Common myeloid progenitor, CD34-positive (primary cell): ENCODE measurements at regions not wholly inside any gene's neighbourhood (a gene's known extent, or its start where the extent isn't known, plus 50 kb on each side); places are given as distances from the start of the nearest gene placed in this dataset.
"Not testable (repeated sequence)": the region's sequence is repeated elsewhere in the genome, so short reads cannot be mapped to it uniquely, and the experiment has no call there.

Experiments used
- CTCF ChIA-PET: fragments of 350-600 bp; sonication (Branson Sonifier 250); formaldehyde crosslinking; loops from one replicate; lab custom pipeline; 2021; ENCODE audit warnings: antibody characterized with exemption; lab: Charles Lee
- POLR2A ChIA-PET: fragments of 350-600 bp; sonication (Branson Sonifier 250); formaldehyde crosslinking; loops from one replicate; lab custom pipeline; 2021; ENCODE audit warnings: antibody characterized with exemption; lab: Charles Lee
- DNase-seq, 3 donors: peaks; one replicate each; pipeline versions ENCODE4 v3.0.0 to v3.0.0-alpha.2; 2013
- H3K27ac ChIP-seq, 2 experiments: 1 replicate in 1 of 2; 2 replicates in 1 of 2; pipeline ENCODE4 v1.7.0; 2013; ENCODE audit warnings: inconsistent platforms in 2 of 2, low read length in 2 of 2, mild to moderate bottlenecking in 2 of 2, low read depth in 1 of 2, moderate library complexity in 1 of 2; ENCODE audit not compliant: severe bottlenecking in 2 of 2, insufficient read depth in 1 of 2, poor library complexity in 1 of 2
- H3K27me3 ChIP-seq, 5 experiments: replicated peaks in 2 of 5; 1 replicate in 3 of 5; 2 replicates in 2 of 5; pipeline versions ENCODE4 v1.6.1 to v1.7.0; 2013; ENCODE audit warnings: low read length in 4 of 5, mild to moderate bottlenecking in 2 of 5, moderate library complexity in 2 of 5, inconsistent platforms in 1 of 5; ENCODE audit not compliant: insufficient read depth in 5 of 5, control insufficient read depth in 4 of 5
- H3K36me3 ChIP-seq, 4 experiments: 1 replicate in 2 of 4; 2 replicates in 2 of 4; pipeline versions ENCODE4 v1.6.1 to v1.7.0; 2013; ENCODE audit warnings: low read length in 3 of 4, control low read depth in 1 of 4, mild to moderate bottlenecking in 1 of 4; ENCODE audit not compliant: control insufficient read depth in 4 of 4, insufficient read depth in 4 of 4
- H3K4me1 ChIP-seq, 4 experiments: 1 replicate in 3 of 4; 2 replicates in 1 of 4; pipeline versions ENCODE4 v1.6.1 to v1.7.1; 2013; ENCODE audit warnings: low read length in 3 of 4, mild to moderate bottlenecking in 3 of 4, control low read depth in 1 of 4, inconsistent platforms in 1 of 4, moderate library complexity in 1 of 4; ENCODE audit not compliant: control insufficient read depth in 4 of 4, insufficient read depth in 4 of 4; ENCODE audit errors: control extremely low read depth in 1 of 4
- H3K4me3 ChIP-seq, 7 experiments: 1 replicate in 4 of 7; 2 replicates in 3 of 7; pipeline versions ENCODE4 v1.5.1 to v1.7.0; 2013; ENCODE audit warnings: mild to moderate bottlenecking in 7 of 7, low read length in 6 of 7, moderate library complexity in 6 of 7, inconsistent platforms in 2 of 7, low read depth in 2 of 7, control low read depth in 1 of 7; ENCODE audit not compliant: insufficient read depth in 4 of 7, control insufficient read depth in 1 of 7; ENCODE audit errors: extremely low read depth in 1 of 7
- H3K9me3 ChIP-seq, 5 experiments: 1 replicate in 4 of 5; 2 replicates in 1 of 5; pipeline versions ENCODE4 v1.6.1 to v1.7.1; 2013; ENCODE audit warnings: low read length in 4 of 5, mild to moderate bottlenecking in 2 of 5, inconsistent platforms in 1 of 5, low read depth in 1 of 5, moderate library complexity in 1 of 5; ENCODE audit not compliant: control insufficient read depth in 4 of 5, insufficient read depth in 2 of 5; ENCODE audit errors: control extremely low read depth in 1 of 5
- WGBS: methylation state at CpG from one replicate; pipeline ENCODE4 v1.1.5; 2013; ENCODE audit not compliant: insufficient coverage; 5-methylcytosine and 5-hydroxymethylcytosine counted together

- H3K4me3 ChIP-seq, H3K36me3 ChIP-seq, H3K27ac ChIP-seq, H3K9me3 ChIP-seq, POLR2A ChIA-PET, H3K27me3 ChIP-seq, CTCF ChIA-PET: not testable (repeated sequence)
- DNase-seq = peak in 1 of 3 donors; percentile 19
- peaks cover 3 to 28% (median 16%) of the 10 kb centered on the region in 4 experiments for H3K4me1 ChIP-seq
- 100% methylated on average over 2 of the region's 2 CpGs for WGBS
These were observed 216.3 kb upstream of the DUSP10 start for GRCh38 chr1:221958161-221958562.

DNA sequence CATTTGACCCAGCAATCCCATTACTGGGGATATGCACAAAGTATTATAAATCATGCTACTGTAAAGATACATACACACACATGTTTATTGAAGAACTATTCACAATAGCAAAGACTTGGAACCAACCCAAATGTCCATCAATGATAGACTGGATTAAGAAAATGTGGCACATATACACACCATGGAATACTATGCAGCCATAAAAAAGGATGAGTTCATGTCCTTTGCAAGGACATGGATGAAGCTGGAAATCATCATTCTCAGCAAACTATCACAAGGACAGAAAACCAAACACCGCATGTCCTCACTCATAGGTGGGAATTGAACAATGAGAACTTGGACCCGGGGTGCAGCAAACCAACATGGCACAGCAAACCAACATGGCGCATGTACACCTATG, 215.5 kb upstream of the DUSP10 start:
- H3K4me3 ChIP-seq, H3K27ac ChIP-seq: not testable (repeated sequence)

DNA sequence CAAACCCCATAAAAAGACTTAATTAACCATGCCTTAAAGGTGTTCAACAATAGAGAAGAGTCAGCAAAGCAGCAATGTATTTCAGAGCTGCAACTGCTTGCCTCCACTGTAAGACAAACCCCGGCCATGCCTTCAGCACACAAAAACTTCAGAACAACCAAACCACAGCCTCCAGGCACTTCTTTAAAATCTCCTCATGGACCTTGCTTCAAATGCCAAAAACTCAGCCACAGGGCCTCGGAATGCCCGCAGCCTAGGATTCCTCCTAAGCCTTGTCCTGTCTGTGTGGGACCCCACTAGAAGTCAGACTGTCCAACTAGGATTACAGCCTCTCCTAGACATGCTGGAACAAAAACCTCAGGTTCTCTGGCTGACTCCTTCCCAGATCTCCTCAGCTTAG, 208.1 kb upstream of the DUSP10 start:
- Histone ChIP-seq H3K4me1 (no peaks in the 10 kb centered on the region), H3K36me3 (no peaks in the 10 kb centered on the region), H3K9me3 (peaks cover 0 to 17% (median 10%) of the 10 kb centered on the region in 5 experiments), H3K4me3 (no peak overlapping the region), H3K27ac (no peak overlapping the region), H3K27me3 (no peaks in the 10 kb centered on the region)
- ChIA-PET POLR2A (no interaction called here), CTCF (interaction anchor here (0.6 kb wide), 1 partner anchor 35 kb away, joined by 3 read pairs; no protein-coding TSS in a partner anchor)
- no peak for DNase-seq
- 100% methylated on average over 3 of the region's 3 CpGs for WGBS

More for the DNA sequence above, 215.5 kb upstream of the DUSP10 start:
- DNase-seq, POLR2A ChIA-PET, CTCF ChIA-PET, H3K36me3 ChIP-seq, H3K27me3 ChIP-seq, H3K9me3 ChIP-seq: not testable (repeated sequence)
- peaks cover 3 to 20% (median 16%) of the 10 kb centered on the region in 4 experiments for H3K4me1 ChIP-seq
- no CpG with 5 or more reads among the region's 3 CpGs for WGBS

DNA sequence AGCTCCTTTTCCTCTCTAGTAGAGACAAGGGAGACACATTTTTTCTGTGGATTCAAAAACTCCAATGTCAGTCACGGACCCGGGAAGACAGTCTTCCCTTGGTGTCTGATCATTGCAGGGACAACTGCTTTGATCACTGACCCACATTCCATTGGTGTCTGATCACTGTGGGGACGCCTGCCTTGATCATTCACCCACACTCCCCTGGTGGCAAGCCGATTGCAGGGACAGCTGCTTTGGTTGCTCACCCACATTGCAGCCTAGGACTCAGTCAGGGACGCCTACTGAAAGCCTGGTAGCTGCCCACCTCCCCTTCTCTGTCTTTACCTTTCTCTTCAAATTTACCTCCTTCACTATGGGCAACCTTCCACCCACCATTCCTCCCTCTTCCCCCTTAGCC, 206.6 kb upstream of the DUSP10 start:
- Histone ChIP-seq H3K9me3 (peaks cover 3 to 24% (median 10%) of the 10 kb centered on the region in 5 experiments), H3K27ac (no peak overlapping the region), H3K4me3 (no peak overlapping the region), H3K27me3 (no peaks in the 10 kb centered on the region), H3K36me3 (no peaks in the 10 kb centered on the region), H3K4me1 (no peaks in the 10 kb centered on the region)
- CTCF ChIA-PET = no interaction called here
- WGBS = 90% methylated on average over 5 of the region's 5 CpGs
- no peak for DNase-seq
- POLR2A ChIA-PET = no interaction called here

GRCh38 chr1:221947731-221948130, 205.8 kb upstream of the DUSP10 start:
- CTCF ChIA-PET = no interaction called here
- no peak overlapping the region for H3K27ac ChIP-seq
- H3K36me3 ChIP-seq = no peaks in the 10 kb centered on the region
- H3K9me3 ChIP-seq = peaks cover 8 to 26% (median 10%) of the 10 kb centered on the region in 5 experiments
- no peak for DNase-seq
- H3K4me3 ChIP-seq = no peak overlapping the region
- POLR2A ChIA-PET = no interaction called here
- H3K4me1 ChIP-seq = no peaks in the 10 kb centered on the region
- H3K27me3 ChIP-seq = no peaks in the 10 kb centered on the region
- 97% methylated on average over 3 of the region's 4 CpGs for WGBS

- H3K27ac ChIP-seq = no peak overlapping the region
- DNase-seq = no peak
- H3K36me3 ChIP-seq = no peaks in the 10 kb centered on the region
- ChIA-PET POLR2A (no interaction called here), CTCF (no interaction called here)
- no peak overlapping the region for H3K4me3 ChIP-seq
- no peaks in the 10 kb centered on the region for H3K4me1 ChIP-seq
- no peaks in the 10 kb centered on the region for H3K27me3 ChIP-seq
- H3K9me3 ChIP-seq = peaks cover 8 to 26% (median 10%) of the 10 kb centered on the region in 5 experiments
- 100% methylated on average over 5 of the region's 6 CpGs for WGBS
These were observed 204.9 kb upstream of the DUSP10 start for GRCh38 chr1:221946768-221947167.

DNA sequence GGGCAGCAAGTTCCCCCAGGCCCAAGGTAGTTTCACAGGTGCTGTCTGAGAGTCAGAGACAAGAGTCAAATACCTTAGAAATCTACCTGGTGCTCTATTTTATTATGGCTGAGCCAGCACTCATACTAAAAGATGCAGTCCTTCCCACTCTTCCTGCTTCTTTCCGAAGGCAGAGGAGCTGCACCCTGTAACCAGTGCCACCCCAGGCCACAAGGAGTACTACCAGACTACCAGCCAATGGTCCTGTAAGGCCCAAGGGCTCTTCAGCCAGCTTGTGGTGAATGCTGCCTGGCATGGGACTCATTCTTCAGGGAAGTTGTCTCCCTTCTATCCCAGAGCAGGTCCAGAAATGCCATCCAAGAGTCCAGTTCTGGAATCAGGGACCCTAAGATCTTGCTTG, 203.8 kb upstream of the DUSP10 start:
- CTCF ChIA-PET = interaction anchor here (1.5 kb wide), 1 partner anchor 53 kb away, joined by 3 read pairs; no protein-coding TSS in a partner anchor
- Histone ChIP-seq H3K36me3 (no peaks in the 10 kb centered on the region), H3K27ac (no peak overlapping the region), H3K9me3 (peaks cover 8 to 26% (median 10%) of the 10 kb centered on the region in 5 experiments), H3K27me3 (no peaks in the 10 kb centered on the region), H3K4me1 (no peaks in the 10 kb centered on the region), H3K4me3 (no peak overlapping the region)
- POLR2A ChIA-PET = no interaction called here
- DNase-seq = no peak
- WGBS = no CpG with 5 or more reads among the region's 1 CpG
